GM10266 (cell line): ENCODE measurements at regions not wholly inside any gene's neighbourhood (a gene's known extent, or its start where the extent isn't known, plus 50 kb on each side); places are given as distances from the start of the nearest gene placed in this dataset.

Experiments used
- DNase-seq: peaks from one replicate; pipeline ENCODE4 v3.0.0; 2012; ENCODE audit errors: extremely low spot score
- CTCF ChIP-seq: IDR thresholded peaks from 2 replicates; pipeline ENCODE4 v1.5.1; 2012; ENCODE audit warnings: mild to moderate bottlenecking, low read depth; ENCODE audit not compliant: control insufficient read depth, insufficient read depth; ENCODE audit errors: missing control alignments

GRCh38 chr3:194003114-194004057 lies 132.6 kb upstream of the HES1 start:
- TF ChIP-seq CTCF = no peak
- DNase-seq = peak; percentile 75

DNA sequence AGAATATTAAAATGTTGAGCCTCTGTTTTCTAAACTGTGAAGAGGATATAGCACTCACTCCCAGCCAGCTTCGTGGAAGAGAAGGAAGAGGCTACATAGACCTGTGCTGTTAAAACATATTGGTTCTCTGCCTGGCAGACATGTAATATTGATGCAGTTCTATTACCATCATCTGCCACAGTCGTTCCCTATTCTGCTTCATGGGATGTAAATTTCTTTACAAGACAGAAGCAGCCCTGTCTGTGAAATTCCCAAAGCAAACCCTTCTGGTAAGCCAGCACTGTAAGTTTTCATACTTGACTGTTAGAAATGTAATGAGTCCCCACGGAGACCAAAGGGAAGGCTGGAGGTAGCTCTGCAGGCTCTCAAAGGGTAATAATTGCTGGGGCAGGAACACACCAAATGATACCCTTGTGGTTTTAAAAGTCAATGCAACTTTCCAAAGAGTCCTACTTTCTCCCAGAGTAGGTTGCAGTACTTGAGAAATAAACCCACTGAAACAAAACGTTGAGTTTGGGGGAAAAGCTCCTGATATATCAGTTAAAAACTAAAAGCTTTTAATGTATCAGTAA lies 129.9 kb upstream of the HES1 start:
- TF ChIP-seq CTCF = no peak
- no peak for DNase-seq

DNA sequence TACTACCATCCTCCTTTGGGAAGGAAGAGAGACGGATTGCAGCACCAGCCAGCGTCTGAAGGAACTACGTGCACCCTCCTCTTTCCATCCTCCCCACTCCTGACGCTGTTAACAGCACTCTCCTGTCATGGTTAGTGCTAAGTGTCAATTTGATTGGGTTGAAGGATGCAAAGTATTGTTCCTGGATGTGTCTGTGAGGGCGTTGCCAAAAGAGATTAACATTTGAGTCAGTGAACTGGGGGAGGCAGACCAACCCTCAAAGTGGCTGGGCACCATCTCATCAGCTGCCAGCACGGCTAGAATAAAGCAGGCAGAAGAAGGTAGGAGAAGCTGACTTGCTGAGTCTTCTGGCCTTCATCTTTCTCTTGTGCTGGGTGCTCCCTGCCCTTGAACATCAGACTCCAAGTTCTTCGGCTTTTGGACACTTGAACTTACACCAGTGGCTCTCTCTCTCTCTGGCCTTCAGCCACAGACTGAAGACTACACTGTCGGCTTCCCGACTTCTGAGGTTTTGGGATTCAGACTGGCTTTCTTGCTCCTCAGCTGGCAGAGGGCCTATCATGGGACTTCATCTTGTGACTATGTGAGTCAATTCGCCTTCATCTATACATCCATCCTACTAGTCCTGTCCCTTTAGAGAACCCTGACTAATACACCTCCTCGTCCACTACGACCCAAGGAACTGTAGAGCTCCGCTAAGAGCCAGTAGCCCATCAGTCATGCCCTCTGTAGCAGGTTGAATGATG lies 128.2 kb upstream of the HES1 start:
- DNase-seq = no peak
- no peak for TF ChIP-seq CTCF

GRCh38 chr3:194009019-194009418 lies 126.9 kb upstream of the HES1 start:
- TF ChIP-seq CTCF = no peak

GRCh38 chr3:194009892-194010533 lies 125.9 kb upstream of the HES1 start:
- TF ChIP-seq CTCF = no peak

More at GRCh38 chr3:194009019-194009418, 126.9 kb upstream of the HES1 start:
- no peak for DNase-seq

GRCh38 chr3:194011807-194012206 lies 124.1 kb upstream of the HES1 start:
- no peak for DNase-seq
- TF ChIP-seq CTCF = no peak

More at GRCh38 chr3:194009892-194010533, 125.9 kb upstream of the HES1 start:
- DNase-seq = no peak
